ENCODE measurements at regions not wholly inside any gene's neighbourhood (a gene's known extent, or its start where the extent isn't known, plus 50 kb on each side); places are given as distances from the start of the nearest gene placed in this dataset.

- no peak for DNase-seq
Observed at GRCh38 chr22:26977741-26978376, 320.5 kb downstream of the MIAT start.

GRCh38 chr22:26979294-26979693, 321.9 kb downstream of the MIAT start:
- DNase-seq, result no peak

- DNase-seq, result peak; percentile 87
Observed at GRCh38 chr22:26981111-26981510, 323.7 kb downstream of the MIAT start.

- no peak for DNase-seq
Observed at GRCh38 chr22:26981541-26981940, 324.2 kb downstream of the MIAT start.

- DNase-seq, result no peak
Observed at GRCh38 chr22:26983311-26983710, 325.9 kb downstream of the MIAT start.

GRCh38 chr22:26985206-26985605, 327.8 kb downstream of the MIAT start:
- no peak for DNase-seq

- DNase-seq, result no peak
Observed at GRCh38 chr22:26985931-26986782, 328.8 kb downstream of the MIAT start.

- no peak for DNase-seq
Observed at GRCh38 chr22:26986884-26987283, 329.5 kb downstream of the MIAT start.

- no peak for DNase-seq
Observed at GRCh38 chr22:26990503-26991189, 333.3 kb downstream of the MIAT start.

GRCh38 chr22:26992556-26992955, 335.2 kb downstream of the MIAT start:
- no peak for DNase-seq

- no peak for DNase-seq
Observed at GRCh38 chr22:26993886-26994285, 336.5 kb downstream of the MIAT start.

- no peak for DNase-seq
Observed at GRCh38 chr22:26994801-26995200, 337.4 kb downstream of the MIAT start.

GRCh38 chr22:26995235-26995634, 337.8 kb downstream of the MIAT start:
- DNase-seq, result no peak

- no peak for DNase-seq
Observed at GRCh38 chr22:26996154-26996553, 338.8 kb downstream of the MIAT start.

GRCh38 chr22:26998129-26998528, 340.7 kb downstream of the MIAT start:
- no peak for DNase-seq

- no peak for DNase-seq
Observed at GRCh38 chr22:26998716-26999115, 341.3 kb downstream of the MIAT start.

GRCh38 chr22:27003297-27003696, 345.9 kb downstream of the MIAT start:
- DNase-seq, result no peak

GRCh38 chr22:27004434-27004833, 347.0 kb downstream of the MIAT start:
- DNase-seq, result no peak

- no peak for DNase-seq
Observed at GRCh38 chr22:27008454-27008853, 351.1 kb downstream of the MIAT start.

GRCh38 chr22:27011133-27011532, 353.7 kb downstream of the MIAT start:
- DNase-seq, result no peak

GRCh38 chr22:27011717-27012116, 354.3 kb downstream of the MIAT start:
- no peak for DNase-seq

GRCh38 chr22:27019827-27020226, 362.4 kb downstream of the MIAT start:
- no peak for DNase-seq

GRCh38 chr22:27022274-27022895, 365.0 kb downstream of the MIAT start:
- DNase-seq, result no peak
